ENCODE measurements at regions not wholly inside any gene's neighbourhood (a gene's known extent, or its start where the extent isn't known, plus 50 kb on each side); places are given as distances from the start of the nearest gene placed in this dataset.

DNA sequence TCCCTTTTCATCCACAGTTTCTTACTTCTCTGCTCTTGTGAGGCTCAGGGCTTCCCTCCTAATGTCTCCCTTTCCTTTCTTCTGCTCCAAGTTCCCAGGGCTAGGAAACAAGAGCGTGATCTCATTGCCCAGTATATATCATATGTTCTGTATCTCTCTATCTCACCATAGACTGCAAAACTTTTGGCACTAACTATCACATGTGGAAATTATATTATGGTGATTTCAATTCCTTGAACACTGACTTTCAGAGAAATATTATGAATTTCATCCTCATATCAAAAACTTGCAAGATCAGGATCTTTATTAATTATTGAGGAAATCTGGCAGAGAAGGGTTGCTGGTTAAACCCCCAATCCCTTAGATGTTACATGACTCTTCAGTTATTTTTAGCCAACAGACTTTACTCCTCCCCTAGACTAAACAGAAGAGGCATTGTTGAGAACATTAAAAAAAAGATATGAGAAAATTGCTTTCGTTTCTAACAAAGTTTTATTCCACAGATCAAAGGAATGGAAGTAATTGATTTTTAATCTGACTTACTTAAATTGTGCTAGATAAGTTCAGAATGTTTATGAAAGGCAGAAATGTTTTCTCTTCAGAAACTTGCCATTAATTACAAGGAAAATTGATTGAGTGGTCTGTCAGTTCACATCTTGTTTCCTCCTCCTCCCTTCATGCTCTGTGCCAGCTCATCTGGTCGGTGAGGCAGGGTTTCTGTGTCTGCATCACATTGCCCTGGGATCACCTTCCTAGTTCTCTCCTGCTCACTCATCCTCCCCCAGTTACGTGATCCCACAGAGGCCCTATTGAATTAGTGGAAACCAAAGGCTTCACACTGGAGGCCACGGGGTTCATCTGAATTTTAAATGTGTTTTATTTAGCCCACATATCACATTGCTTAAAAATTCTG lies 378.5 kb downstream of the LMO7 start:
- TF ChIP-seq, protein P1, sequence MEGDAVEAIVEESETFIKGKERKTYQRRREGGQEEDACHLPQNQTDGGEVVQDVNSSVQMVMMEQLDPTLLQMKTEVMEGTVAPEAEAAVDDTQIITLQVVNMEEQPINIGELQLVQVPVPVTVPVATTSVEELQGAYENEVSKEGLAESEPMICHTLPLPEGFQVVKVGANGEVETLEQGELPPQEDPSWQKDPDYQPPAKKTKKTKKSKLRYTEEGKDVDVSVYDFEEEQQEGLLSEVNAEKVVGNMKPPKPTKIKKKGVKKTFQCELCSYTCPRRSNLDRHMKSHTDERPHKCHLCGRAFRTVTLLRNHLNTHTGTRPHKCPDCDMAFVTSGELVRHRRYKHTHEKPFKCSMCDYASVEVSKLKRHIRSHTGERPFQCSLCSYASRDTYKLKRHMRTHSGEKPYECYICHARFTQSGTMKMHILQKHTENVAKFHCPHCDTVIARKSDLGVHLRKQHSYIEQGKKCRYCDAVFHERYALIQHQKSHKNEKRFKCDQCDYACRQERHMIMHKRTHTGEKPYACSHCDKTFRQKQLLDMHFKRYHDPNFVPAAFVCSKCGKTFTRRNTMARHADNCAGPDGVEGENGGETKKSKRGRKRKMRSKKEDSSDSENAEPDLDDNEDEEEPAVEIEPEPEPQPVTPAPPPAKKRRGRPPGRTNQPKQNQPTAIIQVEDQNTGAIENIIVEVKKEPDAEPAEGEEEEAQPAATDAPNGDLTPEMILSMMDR (conservative IDR thresholded peaks at IDR 0.05; ENCODE audit: low read depth, low read length), result no peak
- TF ChIP-seq EZH2 (IDR thresholded peaks at IDR 0.05; ENCODE audit: borderline replicate concordance, low read depth, low read length, poor library complexity, severe bottlenecking), result no peak

All from A673 (cell line).